ENCODE measurements at regions not wholly inside any gene's neighbourhood (a gene's known extent, or its start where the extent isn't known, plus 50 kb on each side); places are given as distances from the start of the nearest gene placed in this dataset.

- TF ChIP-seq CTCF (IDR thresholded peaks at IDR 0.05; ENCODE audit: low read length) (no peak), EZH2 (IDR thresholded peaks at IDR 0.05; ENCODE audit: borderline replicate concordance, low read length) (no peak)
Observed at GRCh38 chr13:86020351-86021002, 221.3 kb upstream of the SLITRK6 start.
